ENCODE measurements at regions not wholly inside any gene's neighbourhood (a gene's known extent, or its start where the extent isn't known, plus 50 kb on each side); places are given as distances from the start of the nearest gene placed in this dataset.

DNA sequence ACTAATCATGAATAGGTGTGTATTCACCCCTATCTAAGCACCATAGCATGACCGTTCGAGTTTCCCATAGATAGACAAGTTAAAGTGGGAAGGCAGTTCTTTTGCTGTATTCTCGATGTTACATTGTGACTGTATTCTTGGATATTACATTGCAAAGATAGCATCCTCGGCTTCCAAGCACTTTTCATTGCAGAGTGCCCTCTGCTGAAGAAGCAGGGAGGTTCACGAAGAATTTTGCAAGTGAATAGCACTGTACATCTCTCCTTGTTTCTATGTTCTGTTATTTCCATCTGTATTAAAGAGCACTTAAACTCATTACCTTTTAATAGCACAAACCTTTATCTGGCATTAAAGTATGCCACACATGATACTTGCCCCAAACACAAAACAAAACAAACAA lies 426.7 kb upstream of the ARX start:
- TF ChIP-seq RBM39 (optimal IDR thresholded peaks at IDR 0.05; ENCODE audit: low read depth, low read length) (no peak), LARP7 (IDR thresholded peaks at IDR 0.05) (no peak), ZNF830 (CRISPR knock-in tag; IDR thresholded peaks at IDR 0.05) (no peak), HDAC8 (tag; IDR thresholded peaks at IDR 0.05) (no peak), NR1H2 (CRISPR knock-in tag; IDR thresholded peaks at IDR 0.05) (no peak), SREBF2 (CRISPR knock-in tag; IDR thresholded peaks at IDR 0.05) (no peak), POLR2B (IDR thresholded peaks at IDR 0.05; ENCODE audit: low read depth, partially characterized antibody) (no peak), HSF4 (CRISPR knock-in tag; IDR thresholded peaks at IDR 0.05; ENCODE audit: borderline replicate concordance) (no peak)
- TF ChIP-seq, protein P1, sequence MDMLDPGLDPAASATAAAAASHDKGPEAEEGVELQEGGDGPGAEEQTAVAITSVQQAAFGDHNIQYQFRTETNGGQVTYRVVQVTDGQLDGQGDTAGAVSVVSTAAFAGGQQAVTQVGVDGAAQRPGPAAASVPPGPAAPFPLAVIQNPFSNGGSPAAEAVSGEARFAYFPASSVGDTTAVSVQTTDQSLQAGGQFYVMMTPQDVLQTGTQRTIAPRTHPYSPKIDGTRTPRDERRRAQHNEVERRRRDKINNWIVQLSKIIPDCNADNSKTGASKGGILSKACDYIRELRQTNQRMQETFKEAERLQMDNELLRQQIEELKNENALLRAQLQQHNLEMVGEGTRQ (CRISPR knock-in tag; IDR thresholded peaks at IDR 0.05): no peak
- TF ChIP-seq, protein P2, sequence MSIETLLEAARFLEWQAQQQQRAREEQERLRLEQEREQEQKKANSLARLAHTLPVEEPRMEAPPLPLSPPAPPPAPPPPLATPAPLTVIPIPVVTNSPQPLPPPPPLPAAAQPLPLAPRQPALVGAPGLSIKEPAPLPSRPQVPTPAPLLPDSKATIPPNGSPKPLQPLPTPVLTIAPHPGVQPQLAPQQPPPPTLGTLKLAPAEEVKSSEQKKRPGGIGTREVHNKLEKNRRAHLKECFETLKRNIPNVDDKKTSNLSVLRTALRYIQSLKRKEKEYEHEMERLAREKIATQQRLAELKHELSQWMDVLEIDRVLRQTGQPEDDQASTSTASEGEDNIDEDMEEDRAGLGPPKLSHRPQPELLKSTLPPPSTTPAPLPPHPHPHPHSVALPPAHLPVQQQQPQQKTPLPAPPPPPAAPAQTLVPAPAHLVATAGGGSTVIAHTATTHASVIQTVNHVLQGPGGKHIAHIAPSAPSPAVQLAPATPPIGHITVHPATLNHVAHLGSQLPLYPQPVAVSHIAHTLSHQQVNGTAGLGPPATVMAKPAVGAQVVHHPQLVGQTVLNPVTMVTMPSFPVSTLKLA (conservative IDR thresholded peaks at IDR 0.05): no peak
- TF ChIP-seq, protein P3, sequence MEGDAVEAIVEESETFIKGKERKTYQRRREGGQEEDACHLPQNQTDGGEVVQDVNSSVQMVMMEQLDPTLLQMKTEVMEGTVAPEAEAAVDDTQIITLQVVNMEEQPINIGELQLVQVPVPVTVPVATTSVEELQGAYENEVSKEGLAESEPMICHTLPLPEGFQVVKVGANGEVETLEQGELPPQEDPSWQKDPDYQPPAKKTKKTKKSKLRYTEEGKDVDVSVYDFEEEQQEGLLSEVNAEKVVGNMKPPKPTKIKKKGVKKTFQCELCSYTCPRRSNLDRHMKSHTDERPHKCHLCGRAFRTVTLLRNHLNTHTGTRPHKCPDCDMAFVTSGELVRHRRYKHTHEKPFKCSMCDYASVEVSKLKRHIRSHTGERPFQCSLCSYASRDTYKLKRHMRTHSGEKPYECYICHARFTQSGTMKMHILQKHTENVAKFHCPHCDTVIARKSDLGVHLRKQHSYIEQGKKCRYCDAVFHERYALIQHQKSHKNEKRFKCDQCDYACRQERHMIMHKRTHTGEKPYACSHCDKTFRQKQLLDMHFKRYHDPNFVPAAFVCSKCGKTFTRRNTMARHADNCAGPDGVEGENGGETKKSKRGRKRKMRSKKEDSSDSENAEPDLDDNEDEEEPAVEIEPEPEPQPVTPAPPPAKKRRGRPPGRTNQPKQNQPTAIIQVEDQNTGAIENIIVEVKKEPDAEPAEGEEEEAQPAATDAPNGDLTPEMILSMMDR (IDR thresholded peaks at IDR 0.05 in 2 of 3, conservative IDR thresholded peaks at IDR 0.05 in 1 of 3; ENCODE audit: insufficient read depth in 2 of 3, low read depth in 1 of 3, low read length in 3 of 3): no peak
